Fibroblast of lung (primary cell): ENCODE measurements at regions not wholly inside any gene's neighbourhood (a gene's known extent, or its start where the extent isn't known, plus 50 kb on each side); places are given as distances from the start of the nearest gene placed in this dataset.

ENCODE experiments used
- DNase-seq, 2 donors: peaks; one replicate each; pipeline versions ENCODE4 v3.0.0 to v3.0.0-alpha.2; 2010; ENCODE audit warnings: low read depth in 2 of 2
- H2AFZ ChIP-seq: 2 replicates; pipeline ENCODE4 v1.5.1; 2012; ENCODE audit warnings: low read length, control low read depth, inconsistent platforms
- H3K27ac ChIP-seq: 2 replicates; pipeline ENCODE4 v1.5.1; 2011; ENCODE audit warnings: low read length, control low read depth; ENCODE audit not compliant: insufficient read depth
- H3K27me3 ChIP-seq: 2 replicates; pipeline ENCODE4 v1.5.1; 2011; ENCODE audit warnings: mild to moderate bottlenecking, low read length; ENCODE audit not compliant: control insufficient read depth, insufficient read depth
- H3K36me3 ChIP-seq: 2 replicates; pipeline ENCODE4 v1.5.1; 2011; ENCODE audit warnings: low read length; ENCODE audit not compliant: control insufficient read depth, insufficient read depth
- H3K4me1 ChIP-seq: 2 replicates; pipeline ENCODE4 v1.5.1; 2011; ENCODE audit warnings: low read length; ENCODE audit not compliant: control insufficient read depth, insufficient read depth; ENCODE audit errors: extremely low read depth
- H3K4me2 ChIP-seq: 2 replicates; pipeline ENCODE4 v1.5.1; 2011; ENCODE audit warnings: low read length, control low read depth; ENCODE audit not compliant: insufficient read depth; ENCODE audit errors: extremely low read depth
- H3K4me3 ChIP-seq, 4 experiments: fragments of 200-600 bp in 1 of 4; sonication (generic) in 1 of 4; replicated peaks in 1 of 4; 2 replicates each; pipeline ENCODE4 v1.5.1; 2011 to 2016; ENCODE audit warnings: low read length in 4 of 4, low read depth in 3 of 4, mild to moderate bottlenecking in 3 of 4, control low read depth in 2 of 4, inconsistent platforms in 1 of 4, mixed read lengths in 1 of 4; ENCODE audit not compliant: insufficient read depth in 1 of 4; ENCODE audit errors: control extremely low read depth in 1 of 4
- H3K79me2 ChIP-seq: 2 replicates; pipeline ENCODE4 v1.5.1; 2012; ENCODE audit warnings: mild to moderate bottlenecking, low read length, inconsistent platforms; ENCODE audit not compliant: control insufficient read depth, insufficient read depth
- H3K9ac ChIP-seq: 2 replicates; pipeline ENCODE4 v1.5.1; 2011; ENCODE audit warnings: mild to moderate bottlenecking, low read length, control low read depth; ENCODE audit not compliant: insufficient read depth
- H3K9me3 ChIP-seq: 2 replicates; pipeline ENCODE4 v1.5.1; 2012; ENCODE audit warnings: low read depth, low read length; ENCODE audit not compliant: control insufficient read depth, insufficient read depth
- H4K20me1 ChIP-seq: 2 replicates; pipeline ENCODE4 v1.5.1; 2011; ENCODE audit warnings: low read length; ENCODE audit not compliant: control insufficient read depth, insufficient read depth; ENCODE audit errors: extremely low read depth
- CTCF ChIP-seq, 2 donors: IDR thresholded peaks in 1 of 2; conservative IDR thresholded peaks in 1 of 2; 1 replicate in 1 of 2; 2 replicates in 1 of 2; pipeline ENCODE4 v1.5.1; 2011 to 2012; ENCODE audit warnings: low read length in 2 of 2, control low read depth in 1 of 2, inconsistent platforms in 1 of 2, low read depth in 1 of 2, mild to moderate bottlenecking in 1 of 2
- EZH2 ChIP-seq: IDR thresholded peaks from 2 replicates; pipeline ENCODE4 v1.5.1; 2012; ENCODE audit warnings: low read length, control low read depth, mild to moderate bottlenecking; ENCODE audit errors: missing control alignments

GRCh38 chr3:110859993-110860392 lies 211.6 kb upstream of the NECTIN3 start:
- no peak for TF ChIP-seq CTCF (conservative IDR thresholded peaks at IDR 0.05 in 1 of 2, IDR thresholded peaks at IDR 0.05 in 1 of 2; ENCODE audit: low read depth in 1 of 2, low read length in 2 of 2)
- no peak for TF ChIP-seq EZH2
- no peaks in the 10 kb centered on the region for H3K79me2 ChIP-seq
- no peak overlapping the region for H3K9ac ChIP-seq
- no peaks in the 10 kb centered on the region for H3K9me3 ChIP-seq
- no peak overlapping the region for H3K4me3 ChIP-seq
- no peak overlapping the region for H3K27ac ChIP-seq
- no peak overlapping the region for H3K4me2 ChIP-seq
- no peaks in the 10 kb centered on the region for H3K36me3 ChIP-seq
- no peaks in the 10 kb centered on the region for H3K4me1 ChIP-seq
- no peaks in the 10 kb centered on the region for H4K20me1 ChIP-seq
- no peak for DNase-seq
- H3K27me3 ChIP-seq: no peaks in the 10 kb centered on the region
- H2AFZ ChIP-seq: no peak overlapping the region

- Histone ChIP-seq H3K27me3 (no peaks in the 10 kb centered on the region), H3K9me3 (no peaks in the 10 kb centered on the region), H4K20me1 (no peaks in the 10 kb centered on the region)
Observed at GRCh38 chr3:110865934-110866333, 205.7 kb upstream of the NECTIN3 start.

GRCh38 chr3:110868106-110868505 lies 203.5 kb upstream of the NECTIN3 start:
- H3K9me3 ChIP-seq: no peaks in the 10 kb centered on the region
- no peaks in the 10 kb centered on the region for H3K27me3 ChIP-seq
- no peak overlapping the region for H3K4me2 ChIP-seq
- H3K79me2 ChIP-seq: no peaks in the 10 kb centered on the region
- no peaks in the 10 kb centered on the region for H3K4me1 ChIP-seq
- no peak overlapping the region for H3K9ac ChIP-seq
- H2AFZ ChIP-seq: no peak overlapping the region
- no peaks in the 10 kb centered on the region for H4K20me1 ChIP-seq
- no peak for DNase-seq
- no peak for TF ChIP-seq CTCF (conservative IDR thresholded peaks at IDR 0.05 in 1 of 2, IDR thresholded peaks at IDR 0.05 in 1 of 2; ENCODE audit: low read depth in 1 of 2, low read length in 2 of 2)
- TF ChIP-seq EZH2: no peak
- H3K27ac ChIP-seq: no peak overlapping the region
- no peak overlapping the region for H3K4me3 ChIP-seq
- H3K36me3 ChIP-seq: no peaks in the 10 kb centered on the region

More at GRCh38 chr3:110865934-110866333, 205.7 kb upstream of the NECTIN3 start:
- no peak for TF ChIP-seq EZH2
- no peak for TF ChIP-seq CTCF (conservative IDR thresholded peaks at IDR 0.05 in 1 of 2, IDR thresholded peaks at IDR 0.05 in 1 of 2; ENCODE audit: low read depth in 1 of 2, low read length in 2 of 2)
- no peak overlapping the region for H3K27ac ChIP-seq
- H3K79me2 ChIP-seq: no peaks in the 10 kb centered on the region
- no peak overlapping the region for H3K4me3 ChIP-seq
- H3K9ac ChIP-seq: no peak overlapping the region
- no peak for DNase-seq
- no peaks in the 10 kb centered on the region for H3K36me3 ChIP-seq
- no peak overlapping the region for H3K4me2 ChIP-seq
- no peaks in the 10 kb centered on the region for H3K4me1 ChIP-seq
- H2AFZ ChIP-seq: no peak overlapping the region
